Sigmoid colon (tissue), 6 donors: ENCODE measurements at regions not wholly inside any gene's neighbourhood (a gene's known extent, or its start where the extent isn't known, plus 50 kb on each side); places are given as distances from the start of the nearest gene placed in this dataset.

Experiments used
- DNase-seq: peaks from one replicate; pipeline ENCODE4 v3.0.0-alpha.2; 2019
- H3K27ac ChIP-seq, 4 donors: fragments of 200-600 bp; sonication (generic); one replicate each; pipeline ENCODE4 v1.5.1; 2016 to 2019; ENCODE audit warnings: mild to moderate bottlenecking in 1 of 4
- H3K27me3 ChIP-seq, 3 donors: fragments of 200-600 bp; sonication (generic); one replicate each; pipeline ENCODE4 v1.5.1; 2019; ENCODE audit warnings: mild to moderate bottlenecking in 1 of 3
- H3K36me3 ChIP-seq, 4 donors: fragments of 200-600 bp; sonication (generic); one replicate each; pipeline ENCODE4 v1.5.1; 2016 to 2019
- H3K4me1 ChIP-seq, 4 donors: fragments of 200-600 bp; sonication (generic); one replicate each; pipeline ENCODE4 v1.5.1; 2017 to 2019
- H3K4me3 ChIP-seq, 4 donors: fragments of 200-600 bp; sonication (generic); one replicate each; pipeline ENCODE4 v1.5.1; 2017 to 2019; ENCODE audit warnings: mild to moderate bottlenecking in 2 of 4, moderate library complexity in 1 of 4
- H3K9me3 ChIP-seq, 4 donors: fragments of 200-600 bp in 3 of 4; sonication (generic) in 3 of 4; one replicate each; pipeline versions ENCODE4 v1.5.1 to v1.6.1; 2013 to 2019
- EP300 ChIP-seq, 4 donors: sonication (generic); formaldehyde crosslinking; IDR thresholded peaks; one replicate each; pipeline ENCODE4 v1.6.1; 2017; ENCODE audit warnings: antibody characterized with exemption in 4 of 4
- POLR2A ChIP-seq, 2 donors: fragments of 450-650 bp; IDR thresholded peaks; one replicate each; pipeline ENCODE4 v1.6.1; 2016; ENCODE audit warnings: antibody characterized with exemption in 2 of 2, mild to moderate bottlenecking in 2 of 2, moderate library complexity in 2 of 2
- POLR2AphosphoS5 ChIP-seq, 4 donors: sonication (generic); formaldehyde crosslinking; IDR thresholded peaks; one replicate each; pipeline ENCODE4 v1.6.1; 2017; ENCODE audit warnings: antibody characterized with exemption in 4 of 4
- WGBS, 2 donors: extraction: QIAGEN DNeasy Blood & Tissue Kit; methylation state at CpG; one replicate each; pipeline ENCODE4 v1.1.7; 2013; 5-methylcytosine and 5-hydroxymethylcytosine counted together
- intact Hi-C: fragments of 100-400 bp; cut with DNase I; formaldehyde crosslinking; loops from one replicate; pipeline ENCODE4 v1.15.1; 2023
- TF ChIP-seq, protein P1 (sequence below), 4 experiments: fragments of 450-650 bp in 3 of 4; fragments of 200-600 bp in 1 of 4; IDR thresholded peaks; one replicate each; pipeline ENCODE4 v1.5.1; 2016 to 2019; ENCODE audit warnings: antibody characterized with exemption in 4 of 4, mild to moderate bottlenecking in 3 of 4, moderate library complexity in 2 of 4
- donor health status: healthy with polysubstance abuse.
- donor health status: healthy.

DNA sequence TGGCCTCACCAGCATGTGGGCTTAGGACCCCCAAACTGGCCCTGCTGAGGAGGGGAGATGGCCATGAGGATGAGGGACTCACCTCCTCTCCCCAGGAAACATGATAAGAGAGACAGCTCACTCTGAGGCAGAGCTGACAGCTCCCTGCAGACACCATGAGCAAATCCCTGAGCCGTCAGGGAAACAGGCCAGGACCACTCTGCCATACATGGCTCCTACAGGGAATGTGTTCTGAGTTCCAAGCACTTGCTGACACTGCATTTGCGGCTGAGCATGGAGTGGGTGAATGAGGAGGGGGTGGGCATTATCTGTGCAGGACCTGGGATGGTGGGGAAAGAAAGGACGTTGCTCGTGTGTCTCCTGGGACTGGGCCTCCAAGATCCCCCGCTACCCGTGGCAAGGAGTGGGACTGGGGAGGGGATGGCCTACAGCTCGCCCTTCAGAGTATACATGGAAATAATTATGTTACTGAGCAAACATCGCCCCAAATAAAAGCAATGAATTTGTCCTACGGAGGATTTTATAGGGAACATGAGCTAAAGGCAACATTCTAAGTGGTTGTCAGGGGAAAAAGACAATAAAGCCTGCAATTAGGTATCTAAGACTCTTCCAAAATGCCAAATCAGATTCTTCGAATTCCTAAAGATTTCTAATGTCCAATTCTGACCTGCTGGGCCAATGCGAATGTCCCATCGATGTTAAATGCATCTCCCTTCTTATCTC lies 355.9 kb upstream of the AJAP1 start:
- no peak overlapping the region for H3K4me3 ChIP-seq
- intact Hi-C loops: no loop called here

DNA sequence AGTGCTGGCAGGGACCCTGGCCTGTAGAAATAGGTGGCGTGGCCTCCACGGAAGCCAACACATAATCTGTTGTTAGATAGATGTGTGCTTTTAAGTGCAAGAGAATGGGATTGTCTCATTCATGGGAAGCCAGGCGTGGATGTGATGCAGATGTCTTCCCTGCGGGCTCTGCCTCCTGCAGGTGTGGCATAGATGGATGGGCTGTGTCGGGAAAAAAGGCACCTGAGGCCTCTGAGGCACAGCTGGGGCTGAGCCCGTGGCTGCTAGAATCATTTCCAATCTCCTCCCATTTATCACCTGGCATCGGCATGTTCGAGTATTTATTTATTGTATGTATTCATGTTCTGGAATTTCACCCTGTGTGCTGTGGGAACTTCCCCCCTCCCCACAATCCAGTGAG lies 353.4 kb upstream of the AJAP1 start:
- no peaks in the 10 kb centered on the region for H3K36me3 ChIP-seq
- H3K4me3 ChIP-seq: no peak overlapping the region
- intact Hi-C loops: no loop called here
- TF ChIP-seq EP300 (IDR thresholded peaks at IDR 0.05) (no peak), POLR2AphosphoS5 (IDR thresholded peaks at IDR 0.05) (no peak), POLR2A (IDR thresholded peaks at IDR 0.05) (no peak)
- TF ChIP-seq, protein P1, sequence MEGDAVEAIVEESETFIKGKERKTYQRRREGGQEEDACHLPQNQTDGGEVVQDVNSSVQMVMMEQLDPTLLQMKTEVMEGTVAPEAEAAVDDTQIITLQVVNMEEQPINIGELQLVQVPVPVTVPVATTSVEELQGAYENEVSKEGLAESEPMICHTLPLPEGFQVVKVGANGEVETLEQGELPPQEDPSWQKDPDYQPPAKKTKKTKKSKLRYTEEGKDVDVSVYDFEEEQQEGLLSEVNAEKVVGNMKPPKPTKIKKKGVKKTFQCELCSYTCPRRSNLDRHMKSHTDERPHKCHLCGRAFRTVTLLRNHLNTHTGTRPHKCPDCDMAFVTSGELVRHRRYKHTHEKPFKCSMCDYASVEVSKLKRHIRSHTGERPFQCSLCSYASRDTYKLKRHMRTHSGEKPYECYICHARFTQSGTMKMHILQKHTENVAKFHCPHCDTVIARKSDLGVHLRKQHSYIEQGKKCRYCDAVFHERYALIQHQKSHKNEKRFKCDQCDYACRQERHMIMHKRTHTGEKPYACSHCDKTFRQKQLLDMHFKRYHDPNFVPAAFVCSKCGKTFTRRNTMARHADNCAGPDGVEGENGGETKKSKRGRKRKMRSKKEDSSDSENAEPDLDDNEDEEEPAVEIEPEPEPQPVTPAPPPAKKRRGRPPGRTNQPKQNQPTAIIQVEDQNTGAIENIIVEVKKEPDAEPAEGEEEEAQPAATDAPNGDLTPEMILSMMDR (IDR thresholded peaks at IDR 0.05): no peak
- H3K27ac ChIP-seq: no peak overlapping the region
- no peak for DNase-seq
- 71 to 77% methylated on average over 8 of the region's 8 CpGs for WGBS, 2 donors
- no peaks in the 10 kb centered on the region for H3K4me1 ChIP-seq
- H3K27me3 ChIP-seq: no peaks in the 10 kb centered on the region
- no peaks in the 10 kb centered on the region for H3K9me3 ChIP-seq

More for the DNA sequence above, 355.9 kb upstream of the AJAP1 start:
- DNase-seq: no peak
- Histone ChIP-seq H3K27me3 (no peaks in the 10 kb centered on the region), H3K36me3 (no peaks in the 10 kb centered on the region), H3K27ac (no peak overlapping the region), H3K9me3 (no peaks in the 10 kb centered on the region), H3K4me1 (no peaks in the 10 kb centered on the region)
- WGBS, 2 donors: 50 to 69% methylated on average over 12 of the region's 12 CpGs
- TF ChIP-seq, protein P1 (IDR thresholded peaks at IDR 0.05): no peak
- TF ChIP-seq POLR2A (IDR thresholded peaks at IDR 0.05): no peak
- TF ChIP-seq EP300 (IDR thresholded peaks at IDR 0.05): no peak
- TF ChIP-seq POLR2AphosphoS5 (IDR thresholded peaks at IDR 0.05): no peak

DNA sequence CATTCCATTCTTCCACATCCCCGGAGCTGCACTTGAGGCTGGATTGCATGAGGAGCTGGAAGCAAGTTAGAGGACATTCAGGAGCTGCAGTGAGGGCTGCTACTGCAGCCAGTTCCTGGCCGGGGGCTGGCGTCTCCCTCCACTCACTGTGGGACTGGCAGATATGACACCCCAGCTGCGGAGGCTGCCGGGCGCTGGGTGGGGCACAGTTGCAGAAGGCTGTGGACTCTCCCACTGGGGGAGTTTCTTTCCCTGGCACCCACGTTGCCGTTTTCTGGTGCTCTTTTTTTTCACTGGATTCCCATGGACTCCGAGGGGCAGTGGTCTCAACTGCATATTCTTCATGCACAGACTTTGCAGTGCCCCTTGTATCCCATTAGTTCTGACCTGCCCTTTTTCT lies 351.1 kb upstream of the AJAP1 start:
- intact Hi-C loops: no loop called here
- Histone ChIP-seq H3K4me3 (no peak overlapping the region), H3K4me1 (no peaks in the 10 kb centered on the region), H3K27ac (no peak overlapping the region), H3K36me3 (no peaks in the 10 kb centered on the region), H3K27me3 (no peaks in the 10 kb centered on the region), H3K9me3 (no peaks in the 10 kb centered on the region)
- DNase-seq: no peak
- no peak for TF ChIP-seq EP300 (IDR thresholded peaks at IDR 0.05)
- TF ChIP-seq POLR2AphosphoS5 (IDR thresholded peaks at IDR 0.05): no peak
- TF ChIP-seq, protein P1 (IDR thresholded peaks at IDR 0.05): no peak
- TF ChIP-seq POLR2A (IDR thresholded peaks at IDR 0.05): no peak
- WGBS, 2 donors: 80 to 89% methylated on average over 9 of the region's 9 CpGs

DNA sequence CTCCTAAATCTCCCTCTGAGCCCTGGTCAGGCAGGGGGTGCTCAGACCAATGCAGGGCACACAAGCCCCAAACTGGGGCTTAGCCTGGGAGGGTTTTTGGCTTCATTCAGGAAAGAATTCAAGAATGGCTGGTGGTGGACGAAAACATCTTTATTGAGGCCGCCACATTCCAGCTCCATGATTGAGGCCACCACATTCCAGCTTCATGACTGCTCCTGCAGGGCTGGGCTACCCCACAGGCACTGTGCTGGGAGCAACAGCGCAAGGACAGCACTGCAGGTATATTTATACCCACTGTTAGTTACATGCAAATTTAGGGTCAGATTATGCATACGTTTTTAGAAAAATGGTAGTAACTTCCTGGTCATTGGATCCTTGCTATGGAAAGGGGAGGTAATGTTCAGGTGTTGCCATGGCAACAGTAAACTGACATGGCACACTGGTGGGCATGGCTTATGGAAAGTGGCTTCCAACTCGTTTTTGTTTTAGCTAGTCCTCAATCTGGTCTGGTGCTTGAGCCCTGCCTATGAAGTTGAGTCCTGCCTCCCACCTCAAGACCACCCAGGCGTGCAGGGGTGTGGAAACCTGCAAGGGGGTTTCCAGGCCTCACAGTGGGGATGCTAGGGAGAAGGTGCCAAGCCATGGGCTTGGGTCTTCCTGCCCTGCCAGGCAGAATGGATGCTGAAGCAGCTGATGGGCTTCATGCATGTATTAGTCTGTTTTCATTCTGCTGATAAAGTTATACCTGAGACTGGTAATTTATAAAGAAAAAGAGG lies 348.7 kb upstream of the AJAP1 start:
- TF ChIP-seq POLR2AphosphoS5 (IDR thresholded peaks at IDR 0.05) (no peak), EP300 (IDR thresholded peaks at IDR 0.05) (no peak), POLR2A (IDR thresholded peaks at IDR 0.05) (no peak)
- TF ChIP-seq, protein P1 (IDR thresholded peaks at IDR 0.05): no peak
- DNase-seq: no peak
- H3K4me1 ChIP-seq: no peaks in the 10 kb centered on the region

More for the DNA sequence above, 348.7 kb upstream of the AJAP1 start:
- Histone ChIP-seq H3K27me3 (no peaks in the 10 kb centered on the region), H3K27ac (no peak overlapping the region), H3K36me3 (no peaks in the 10 kb centered on the region), H3K4me3 (no peak overlapping the region), H3K9me3 (no peaks in the 10 kb centered on the region)
- WGBS, 2 donors: 73 to 79% methylated on average over 6 of the region's 6 CpGs
- intact Hi-C loops: no loop called here
